Thyroid gland (tissue), 4 donors: ENCODE measurements at regions not wholly inside any gene's neighbourhood (a gene's known extent, or its start where the extent isn't known, plus 50 kb on each side); places are given as distances from the start of the nearest gene placed in this dataset.

Experiments used
- CTCF ChIP-seq, 6 experiments: fragments of 200-600 bp in 3 of 6; fragments of 450-650 bp in 3 of 6; sonication (generic) in 3 of 6; IDR thresholded peaks; one replicate each; pipeline ENCODE4 v1.5.1; 2016 to 2019; ENCODE audit warnings: antibody characterized with exemption in 6 of 6, mild to moderate bottlenecking in 2 of 6, inconsistent platforms in 1 of 6, moderate library complexity in 1 of 6
- POLR2A ChIP-seq, 2 donors: fragments of 450-650 bp; IDR thresholded peaks; one replicate each; pipeline ENCODE4 v1.6.1; 2017; ENCODE audit warnings: antibody characterized with exemption in 2 of 2, mild to moderate bottlenecking in 2 of 2, moderate library complexity in 1 of 2

- no peak for TF ChIP-seq CTCF (IDR thresholded peaks at IDR 0.05)
- TF ChIP-seq POLR2A (IDR thresholded peaks at IDR 0.05): no peak
Measured at GRCh38 chr5:58041884-58042283, 418.0 kb downstream of the PLK2 start.
